HG03045 (cell line): ENCODE measurements at regions not wholly inside any gene's neighbourhood (a gene's known extent, or its start where the extent isn't known, plus 50 kb on each side); places are given as distances from the start of the nearest gene placed in this dataset.

ENCODE experiments used
- ATAC-seq: cut with Tn5 transposase; IDR thresholded peaks from one replicate; pipeline ENCODE4 v1.9.1; 2021; ENCODE audit warnings: mild to moderate bottlenecking, moderate library complexity; ENCODE audit not compliant: unreplicated experiment

DNA sequence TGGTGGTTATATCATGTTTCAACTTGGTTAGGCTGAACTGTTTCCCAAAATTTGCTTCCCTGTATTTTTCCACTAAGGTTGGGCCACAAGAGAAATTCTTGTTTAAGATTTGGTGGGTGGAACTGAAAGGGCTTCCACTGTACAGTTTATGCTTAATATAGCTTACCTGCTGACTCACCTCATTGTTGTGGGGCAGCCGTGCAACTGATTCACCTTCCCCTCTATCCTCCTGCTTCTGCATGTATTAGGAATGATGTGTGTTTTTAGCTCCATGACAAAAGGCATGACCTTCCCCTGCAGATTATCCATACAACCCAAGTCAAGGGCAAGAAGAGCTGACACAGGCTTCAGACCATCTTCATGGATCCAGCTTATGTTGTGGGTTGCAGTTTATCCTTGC lies 98.4 kb upstream of the GULP1 start:
- no peak for ATAC-seq

DNA sequence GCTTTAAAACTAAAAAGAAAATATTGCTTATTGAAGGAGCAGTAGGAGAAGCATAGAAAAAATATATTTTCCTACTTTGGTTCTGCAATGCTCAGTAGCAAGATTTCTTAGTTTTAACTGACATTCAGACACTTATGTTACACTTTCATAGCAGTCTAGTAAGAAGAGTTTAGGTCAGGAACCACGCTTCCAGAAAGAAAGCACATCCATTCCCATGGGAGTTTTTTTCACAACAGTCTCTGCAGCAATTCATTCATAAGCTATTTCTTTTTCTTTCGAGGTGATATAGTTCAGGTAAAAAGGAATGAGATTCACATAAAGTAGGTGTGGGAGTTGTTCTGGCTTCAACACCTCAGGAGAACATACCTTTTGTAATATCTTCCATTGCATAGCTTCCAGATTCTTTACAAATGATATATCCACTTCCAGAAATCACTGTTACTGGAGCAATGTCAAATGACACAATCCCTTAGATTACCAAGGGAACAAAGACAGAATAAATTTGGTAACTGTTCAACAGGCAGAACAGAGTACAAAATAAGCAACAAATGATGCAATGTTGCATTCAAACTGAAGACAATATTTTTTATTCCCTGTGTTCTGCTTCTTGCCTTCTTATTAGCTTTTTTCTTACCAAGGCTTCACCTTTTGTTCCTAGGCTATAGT lies 95.2 kb upstream of the GULP1 start:
- no peak for ATAC-seq

DNA sequence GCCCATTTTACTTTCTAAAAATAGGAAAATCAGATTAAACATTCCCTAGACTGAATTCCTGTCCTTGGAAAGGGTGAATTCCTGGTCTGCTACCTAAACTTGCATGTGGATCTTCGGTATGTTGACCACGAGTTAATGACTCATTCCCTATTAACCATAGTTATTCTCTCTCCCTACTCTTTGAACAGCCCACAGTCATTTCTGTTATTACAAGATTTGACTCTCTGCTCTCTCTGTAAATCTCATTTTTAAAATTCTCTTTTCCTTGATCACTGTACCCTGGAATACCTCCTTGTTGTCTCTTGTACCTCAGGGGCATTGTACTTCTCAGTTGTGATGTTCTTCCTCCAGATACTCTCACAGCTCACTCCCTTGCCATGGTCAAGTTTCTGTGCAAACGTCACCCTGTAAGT lies 92.0 kb upstream of the GULP1 start:
- ATAC-seq, result no peak

DNA sequence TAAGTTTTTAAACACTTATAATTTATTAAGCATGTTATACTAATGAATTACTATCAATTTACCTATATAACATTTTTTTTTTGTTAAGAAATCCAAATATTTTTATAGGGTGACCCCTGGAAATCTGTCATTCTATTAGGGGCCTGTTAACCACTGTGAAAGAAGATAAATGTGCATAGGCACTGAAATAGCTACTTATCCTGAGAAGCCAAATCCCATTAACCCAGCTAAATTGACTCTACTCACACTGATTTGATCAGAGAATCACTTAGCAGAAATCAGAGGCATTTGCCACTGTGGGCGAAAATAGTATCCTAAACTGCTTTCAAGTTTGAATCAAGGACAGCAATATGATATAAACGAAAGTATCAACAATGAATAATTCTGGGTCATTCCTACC lies 90.0 kb upstream of the GULP1 start:
- ATAC-seq, result no peak

DNA sequence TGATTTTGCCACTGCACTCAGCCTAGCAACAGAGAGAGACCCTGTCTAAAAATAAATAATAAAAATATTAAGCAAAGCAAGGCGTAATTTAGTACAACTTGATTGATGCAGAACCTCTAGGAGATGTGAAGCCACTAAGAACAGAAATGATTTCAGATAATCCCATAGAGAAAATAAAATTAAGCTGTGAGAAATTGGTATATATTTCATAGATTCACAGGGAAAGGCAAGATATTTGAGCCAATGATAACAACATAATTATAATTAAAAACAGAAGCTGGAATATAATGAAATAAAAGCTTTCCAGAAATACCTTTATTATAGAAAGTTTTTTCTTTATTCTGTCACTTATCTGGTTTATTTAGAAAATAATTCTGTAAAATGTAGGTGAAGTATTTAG lies 88.9 kb upstream of the GULP1 start:
- no peak for ATAC-seq

DNA sequence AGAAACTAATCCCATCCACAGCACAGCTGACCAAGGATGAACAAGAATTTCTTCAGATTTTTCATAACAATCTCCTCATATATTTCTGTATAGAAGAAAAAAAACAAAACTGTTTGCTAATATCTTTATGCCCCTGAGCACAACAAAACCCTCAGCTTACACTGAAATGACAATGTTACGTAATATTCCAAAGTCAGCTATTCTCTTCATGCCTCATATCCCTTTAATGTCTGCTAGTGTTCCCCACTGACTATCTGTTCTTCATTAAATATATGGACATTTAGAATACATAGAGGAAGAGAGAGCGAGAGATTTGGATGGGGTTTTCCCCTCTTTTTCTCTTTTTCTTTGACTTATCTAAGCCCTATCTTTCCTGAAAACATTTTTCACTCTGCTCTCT lies 87.9 kb upstream of the GULP1 start:
- no peak for ATAC-seq

DNA sequence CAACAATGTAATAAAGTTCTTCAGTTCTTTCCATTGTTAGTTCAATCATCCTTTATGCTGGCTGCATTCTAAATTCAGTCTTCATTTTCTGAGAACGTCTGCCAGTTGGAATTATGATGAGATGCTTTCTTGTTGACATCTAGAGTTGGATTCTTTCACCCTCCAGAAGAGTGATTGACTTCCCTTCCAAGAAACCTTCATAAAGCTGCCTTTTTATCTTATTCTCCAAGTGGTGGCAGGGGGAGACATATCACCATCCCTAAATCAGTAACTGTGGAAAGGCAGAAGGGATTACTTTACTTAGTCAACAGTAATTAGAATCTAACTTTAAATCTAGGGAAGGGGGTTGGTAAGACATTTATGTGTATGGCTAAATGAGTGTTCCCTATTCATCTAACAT lies 86.8 kb upstream of the GULP1 start:
- ATAC-seq, result no peak

DNA sequence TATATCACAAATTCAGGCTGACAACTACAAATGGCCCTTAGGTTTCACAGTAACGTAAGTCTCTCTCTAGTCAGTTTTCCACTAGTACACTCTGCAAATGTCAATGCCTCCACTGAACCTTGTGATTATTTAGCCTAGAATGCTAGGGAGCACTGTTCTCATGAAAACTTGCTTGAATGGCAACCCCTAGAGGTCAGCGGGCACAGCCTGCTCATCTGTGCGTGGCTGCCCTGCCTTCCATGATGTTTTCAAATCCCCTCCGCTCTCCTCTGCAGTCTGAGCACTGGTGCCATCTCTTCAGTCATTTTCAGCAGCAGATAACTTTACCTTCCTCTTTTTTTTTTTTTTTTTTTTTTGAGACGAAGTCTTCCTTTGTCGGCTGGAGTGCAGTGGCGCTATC lies 84.1 kb upstream of the GULP1 start:
- ATAC-seq, result no peak

DNA sequence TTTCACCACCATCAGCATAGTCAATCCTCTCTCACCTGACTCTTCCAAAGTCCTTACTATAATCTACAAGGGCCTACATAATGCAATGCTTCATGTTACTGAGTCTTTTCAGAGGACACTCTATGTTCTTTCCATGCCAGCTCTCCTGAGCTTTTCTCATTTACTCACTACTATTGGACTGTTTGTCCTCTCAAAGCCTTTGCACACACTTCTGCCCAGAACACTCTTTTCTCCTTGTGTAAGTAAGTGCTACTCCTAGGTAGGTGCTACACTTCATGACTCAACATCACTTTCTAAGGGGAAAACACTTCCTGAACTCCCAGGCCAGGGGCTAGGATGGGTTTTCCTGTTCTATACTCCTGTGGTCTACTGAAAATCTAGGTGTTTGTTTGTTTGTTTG lies 82.5 kb upstream of the GULP1 start:
- no peak for ATAC-seq

DNA sequence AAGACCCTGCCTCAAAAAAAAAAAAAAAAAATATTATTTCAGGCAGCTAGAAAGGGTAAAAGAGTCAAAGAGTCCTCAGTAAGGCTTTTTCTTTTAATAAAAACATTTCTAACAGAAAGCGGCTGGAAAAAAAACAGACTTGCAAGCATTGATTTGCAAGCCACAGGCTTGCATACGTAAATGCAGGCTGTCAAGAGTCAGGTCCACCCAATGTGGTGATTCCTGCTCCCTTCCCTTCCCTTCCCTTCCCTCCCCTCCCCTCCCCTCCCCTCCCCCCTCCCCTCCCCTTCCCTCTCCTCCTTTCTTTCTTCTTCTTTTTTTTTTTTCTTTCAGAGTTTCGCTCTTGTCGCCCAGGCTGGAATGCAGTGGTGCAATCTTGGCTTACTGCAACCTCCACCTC lies 74.4 kb upstream of the GULP1 start:
- ATAC-seq, result no peak

DNA sequence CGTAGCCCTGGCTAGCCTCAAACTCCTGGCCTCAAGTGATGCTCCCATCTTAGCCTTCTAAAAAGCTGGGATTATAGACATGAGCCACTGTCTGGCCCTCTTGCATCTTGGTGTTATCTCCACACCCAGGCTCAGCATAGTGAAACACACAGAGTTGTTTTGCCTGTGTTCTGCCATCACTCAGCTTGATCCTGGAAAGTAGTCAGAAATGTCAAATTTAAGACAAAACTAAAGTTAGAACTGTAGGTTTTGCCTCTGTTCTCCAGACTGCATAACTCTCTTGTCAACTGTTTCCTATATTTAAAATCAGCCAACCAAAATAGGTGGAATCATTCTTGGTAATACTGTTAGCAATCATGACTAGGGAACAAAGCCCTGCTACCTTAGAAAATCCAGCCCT lies 72.1 kb upstream of the GULP1 start:
- ATAC-seq, result no peak

DNA sequence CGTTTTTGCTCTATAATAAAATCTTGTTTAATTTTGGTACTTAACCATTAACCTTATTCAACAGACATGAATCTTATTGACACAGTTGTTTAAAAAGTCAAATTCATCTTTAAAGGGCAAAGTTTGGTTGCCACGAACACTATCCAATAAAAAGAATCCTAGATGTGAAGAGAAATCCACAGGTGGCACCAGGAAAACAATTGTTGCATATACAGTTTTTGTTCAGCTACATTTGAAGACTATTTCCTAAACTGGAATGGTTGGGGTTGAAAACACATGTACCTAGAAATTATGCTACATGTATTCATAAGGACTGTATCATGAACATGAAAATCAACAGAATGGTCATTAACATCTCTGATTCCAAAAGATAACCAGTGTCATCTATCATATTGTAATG lies 71.1 kb upstream of the GULP1 start:
- no peak for ATAC-seq

DNA sequence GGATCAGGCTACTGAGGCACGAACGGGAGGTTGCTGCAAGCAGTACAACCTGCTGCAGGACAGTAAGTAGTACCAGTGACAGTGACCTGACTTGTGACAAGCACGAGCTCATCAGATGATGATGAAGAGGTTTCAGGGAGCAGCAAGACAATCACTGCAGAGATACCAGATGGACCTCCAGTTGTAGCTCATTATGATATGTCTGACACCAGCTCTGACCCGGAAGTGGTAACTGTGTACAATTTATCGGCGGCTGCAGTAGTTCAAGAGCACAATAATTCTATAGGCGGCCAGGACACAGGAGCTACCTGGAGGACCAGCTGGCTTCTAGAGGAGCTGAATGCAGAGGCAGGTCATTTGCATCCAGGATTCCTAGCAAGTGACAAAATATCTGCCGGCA lies 64.0 kb upstream of the GULP1 start:
- ATAC-seq, result no peak

DNA sequence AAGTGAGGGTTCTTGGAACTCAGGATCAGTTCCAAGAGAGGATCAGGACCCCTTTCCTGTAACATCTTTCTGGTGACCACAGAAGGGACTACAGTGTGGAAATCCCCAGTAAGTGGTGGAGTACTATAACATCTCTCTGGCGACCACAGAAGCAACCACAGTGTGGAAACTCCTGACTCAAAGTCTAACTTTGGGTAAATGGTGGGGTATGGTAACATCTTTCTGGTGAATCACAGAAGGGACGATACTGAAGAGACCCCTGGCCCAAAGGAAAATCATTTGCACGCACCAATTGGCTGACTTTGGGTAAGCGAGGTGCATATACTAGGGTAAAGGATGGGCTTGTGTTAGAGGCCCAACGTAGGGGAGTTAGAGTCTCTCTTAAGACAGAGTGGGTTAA lies 56.3 kb upstream of the GULP1 start:
- peak; percentile 93 for ATAC-seq

DNA sequence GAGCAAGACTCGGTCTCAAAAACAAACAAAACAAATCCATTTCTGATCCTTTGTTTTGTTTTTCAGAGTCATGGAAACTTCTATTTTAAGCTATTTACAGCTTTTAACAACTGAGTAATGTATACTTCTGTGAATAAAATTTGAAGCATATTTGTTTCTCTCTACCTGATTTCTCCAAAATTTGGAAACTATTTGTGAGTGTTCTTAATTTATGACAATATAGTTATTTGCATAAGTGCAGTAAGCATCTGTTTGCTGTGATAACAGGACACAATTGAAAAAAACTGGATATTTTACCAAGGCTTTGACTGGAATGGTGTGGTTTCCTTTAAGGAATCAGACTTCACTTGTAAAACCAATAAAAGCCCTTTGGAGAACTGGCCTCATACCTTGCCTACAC lies 53.3 kb upstream of the GULP1 start:
- no peak for ATAC-seq
